Vagina (tissue), 2 donors: ENCODE measurements at regions not wholly inside any gene's neighbourhood (a gene's known extent, or its start where the extent isn't known, plus 50 kb on each side); places are given as distances from the start of the nearest gene placed in this dataset.

Source experiments
- CTCF ChIP-seq, 3 experiments: fragments of 450-650 bp in 2 of 3; fragments of 200-600 bp in 1 of 3; sonication (generic) in 1 of 3; IDR thresholded peaks; one replicate each; pipeline ENCODE4 v1.5.1; 2017 to 2019; ENCODE audit warnings: antibody characterized with exemption in 3 of 3, mild to moderate bottlenecking in 2 of 3, moderate library complexity in 2 of 3
- POLR2AphosphoS5 ChIP-seq, 2 donors: sonication (generic); formaldehyde crosslinking; IDR thresholded peaks; one replicate each; pipeline ENCODE4 v1.9.0; 2017; ENCODE audit warnings: antibody characterized with exemption in 2 of 2, mild to moderate bottlenecking in 2 of 2, low read depth in 1 of 2; ENCODE audit not compliant: insufficient read depth in 1 of 2

DNA sequence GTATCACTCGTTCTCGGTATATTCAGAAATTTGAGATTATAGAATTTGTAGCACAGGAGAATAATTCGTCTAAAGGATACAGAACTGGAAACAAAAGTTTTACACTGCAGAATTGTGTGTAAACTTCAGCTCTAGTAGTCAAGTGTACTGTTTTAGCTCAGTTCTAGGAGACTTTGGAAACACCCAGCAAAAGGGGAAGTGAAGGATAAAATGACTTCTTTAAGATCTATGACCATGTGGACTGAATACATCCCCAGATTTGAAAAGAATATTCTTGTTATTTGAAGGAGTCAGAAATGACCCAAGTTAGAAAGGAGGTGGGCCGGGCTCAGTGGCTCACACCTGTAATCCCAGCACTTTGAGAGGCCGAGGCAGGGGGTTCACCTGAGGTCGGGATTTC lies 174.0 kb upstream of the FOXQ1 start:
- TF ChIP-seq CTCF (IDR thresholded peaks at IDR 0.05): no peak
- TF ChIP-seq POLR2AphosphoS5 (IDR thresholded peaks at IDR 0.05; ENCODE audit: insufficient read depth in 1 of 2, low read depth in 1 of 2): no peak
